CD8-positive, alpha-beta memory T cell (primary cell): ENCODE measurements at regions not wholly inside any gene's neighbourhood (a gene's known extent, or its start where the extent isn't known, plus 50 kb on each side); places are given as distances from the start of the nearest gene placed in this dataset.

ENCODE experiments used
- CTCF ChIA-PET: fragments of 350-600 bp; sonication (Branson Sonifier 250); formaldehyde crosslinking; loops from one replicate; lab custom pipeline; 2021; ENCODE audit warnings: antibody characterized with exemption; lab: Charles Lee
- POLR2A ChIA-PET: fragments of 350-600 bp; sonication (Branson Sonifier 250); formaldehyde crosslinking; loops from one replicate; lab custom pipeline; 2021; ENCODE audit warnings: antibody characterized with exemption; lab: Charles Lee
- DNase-seq, 5 donors: peaks; one replicate each; pipeline versions ENCODE4 v3.0.0 to v3.0.0-alpha.2; 2020 to 2022; ENCODE audit warnings: mixed read lengths in 1 of 5
- H3K27ac ChIP-seq: one replicate; pipeline ENCODE4 v1.7.0; 2013; ENCODE audit warnings: low read depth, mild to moderate bottlenecking, low read length, moderate library complexity
- H3K27me3 ChIP-seq: 2 replicates; pipeline ENCODE4 v1.7.0; 2013; ENCODE audit warnings: low read length, mild to moderate bottlenecking; ENCODE audit not compliant: insufficient read depth, poor library complexity, severe bottlenecking
- H3K36me3 ChIP-seq: 2 replicates; pipeline ENCODE4 v1.7.0; 2013; ENCODE audit warnings: mild to moderate bottlenecking, low read length, moderate library complexity; ENCODE audit not compliant: insufficient read depth
- H3K4me1 ChIP-seq: 2 replicates; pipeline ENCODE4 v1.7.0; 2013; ENCODE audit warnings: mild to moderate bottlenecking, low read length, moderate library complexity; ENCODE audit not compliant: insufficient read depth
- H3K4me3 ChIP-seq: 2 replicates; pipeline ENCODE4 v1.7.0; 2013; ENCODE audit warnings: mild to moderate bottlenecking, low read length
- H3K9me3 ChIP-seq: 2 replicates; pipeline ENCODE4 v1.7.0; 2013; ENCODE audit warnings: mild to moderate bottlenecking, low read length
- H3K27ac Mint-ChIP-seq, 8 donors: one replicate each; pipeline ENCODE4 v1.8.0; 2020 to 2021; ENCODE audit warnings: mixed read lengths in 8 of 8, mild to moderate bottlenecking in 6 of 8, inconsistent platforms in 3 of 8, moderate library complexity in 3 of 8
- H3K27me3 Mint-ChIP-seq, 2 donors: one replicate each; pipeline ENCODE4 v1.8.0; 2020 to 2021; ENCODE audit warnings: mixed read lengths in 2 of 2, mild to moderate bottlenecking in 1 of 2, moderate library complexity in 1 of 2
- H3K36me3 Mint-ChIP-seq, 3 donors: one replicate each; pipeline ENCODE4 v1.8.0; 2020 to 2021; ENCODE audit warnings: mixed read lengths in 3 of 3, inconsistent platforms in 1 of 3, mild to moderate bottlenecking in 1 of 3
- H3K4me1 Mint-ChIP-seq, 3 donors: one replicate each; pipeline ENCODE4 v1.8.0; 2020 to 2021; ENCODE audit warnings: mixed read lengths in 3 of 3, inconsistent platforms in 1 of 3, mild to moderate bottlenecking in 1 of 3
- H3K4me3 Mint-ChIP-seq, 7 donors: one replicate each; pipeline ENCODE4 v1.8.0; 2020 to 2021; ENCODE audit warnings: mixed read lengths in 7 of 7, mild to moderate bottlenecking in 6 of 7, moderate library complexity in 4 of 7, inconsistent platforms in 2 of 7
- H3K9me3 Mint-ChIP-seq, 5 donors: one replicate each; pipeline ENCODE4 v1.8.0; 2020 to 2022; ENCODE audit warnings: mixed read lengths in 5 of 5, mild to moderate bottlenecking in 3 of 5, moderate library complexity in 2 of 5, inconsistent platforms in 1 of 5

DNA sequence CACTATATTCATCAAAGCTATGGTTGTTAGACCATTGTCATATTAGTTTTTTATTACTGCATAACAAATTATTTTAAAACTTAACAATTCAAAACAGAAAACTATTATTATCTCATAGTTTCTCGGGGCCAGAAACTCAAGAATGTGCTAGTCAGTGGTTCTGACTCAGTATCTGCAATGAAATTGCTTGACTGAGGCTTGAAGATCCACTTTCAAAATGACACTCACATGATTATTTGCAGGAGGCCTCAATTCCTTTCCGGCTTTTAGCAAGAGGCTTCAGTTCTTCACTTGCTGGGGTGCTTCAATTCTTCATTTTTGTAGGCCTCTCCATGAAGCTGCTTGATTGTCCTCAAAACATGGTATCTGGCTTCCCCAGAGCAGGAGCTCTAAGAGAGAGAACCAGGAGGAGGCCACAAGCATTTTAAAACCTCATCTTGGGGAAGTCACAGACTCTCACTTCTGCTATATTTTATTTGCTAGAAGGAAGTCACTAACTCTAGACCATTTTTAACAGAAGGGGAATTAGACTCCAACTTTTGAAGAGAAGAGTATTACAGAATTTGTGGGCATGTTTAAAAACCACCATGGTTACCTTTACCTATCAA lies 383.7 kb downstream of the MFSD1 start:
- no peaks in the 10 kb centered on the region for H3K4me1 ChIP-seq
- Mint-ChIP-seq H3K27ac (no peak overlapping the region), H3K36me3 (no peaks in the 10 kb centered on the region), H3K27me3 (peaks cover 0 to 1% of the 10 kb centered on the region in 2 donors), H3K4me1 (no peaks in the 10 kb centered on the region), H3K9me3 (peaks cover 0 to 3% (median 2%) of the 10 kb centered on the region in 5 donors), H3K4me3 (no peak overlapping the region)
- CTCF ChIA-PET, result interaction anchor here (1.2 kb wide), 1 partner anchor 10 kb away, joined by 4 read pairs; no protein-coding TSS in a partner anchor
- H3K9me3 ChIP-seq, result no peaks in the 10 kb centered on the region
- DNase-seq, result no peak
- no peaks in the 10 kb centered on the region for H3K27me3 ChIP-seq
- no peak overlapping the region for H3K4me3 ChIP-seq
- POLR2A ChIA-PET, result no interaction called here
- H3K36me3 ChIP-seq, result no peaks in the 10 kb centered on the region
- H3K27ac ChIP-seq, result no peak overlapping the region

- no peaks in the 10 kb centered on the region for H3K4me1 ChIP-seq
- Mint-ChIP-seq H3K9me3 (peaks cover 0 to 4% (median under 1%) of the 10 kb centered on the region in 5 donors), H3K4me3 (no peak overlapping the region), H3K27ac (no peak overlapping the region), H3K27me3 (peaks cover 0 to 1% of the 10 kb centered on the region in 2 donors), H3K4me1 (no peaks in the 10 kb centered on the region), H3K36me3 (no peaks in the 10 kb centered on the region)
- CTCF ChIA-PET, result no interaction called here
- H3K27ac ChIP-seq, result no peak overlapping the region
- H3K36me3 ChIP-seq, result no peaks in the 10 kb centered on the region
- H3K27me3 ChIP-seq, result no peaks in the 10 kb centered on the region
- no peak for DNase-seq
- no peaks in the 10 kb centered on the region for H3K9me3 ChIP-seq
- POLR2A ChIA-PET, result no interaction called here
- H3K4me3 ChIP-seq, result no peak overlapping the region
Measured at GRCh38 chr3:159186581-159186980, 384.7 kb downstream of the MFSD1 start.

DNA sequence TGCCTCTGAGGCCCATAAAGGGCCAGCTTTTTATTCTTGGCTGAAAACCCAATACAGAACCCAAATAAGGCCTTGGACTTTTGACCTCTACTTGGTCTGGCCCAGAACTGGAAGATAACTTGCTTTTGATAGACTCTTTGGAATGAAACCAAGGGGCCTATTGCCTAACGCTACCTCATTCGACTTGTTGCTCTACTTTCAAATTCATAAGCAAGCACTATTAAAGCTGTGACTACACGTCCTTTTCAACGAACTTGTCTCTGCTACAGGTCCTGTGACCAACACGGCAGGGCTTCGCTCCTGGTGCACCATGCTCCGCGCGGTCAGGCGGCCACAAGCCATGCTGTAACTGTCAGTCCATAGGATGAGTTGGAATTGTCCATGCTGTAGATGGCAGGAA lies 385.4 kb downstream of the MFSD1 start:
- Histone ChIP-seq H3K36me3 (no peaks in the 10 kb centered on the region), H3K27ac (no peak overlapping the region), H3K27me3 (no peaks in the 10 kb centered on the region), H3K4me3 (no peak overlapping the region), H3K4me1 (no peaks in the 10 kb centered on the region), H3K9me3 (no peaks in the 10 kb centered on the region)
- ChIA-PET CTCF (no interaction called here), POLR2A (no interaction called here)
- Mint-ChIP-seq H3K4me1 (no peaks in the 10 kb centered on the region), H3K9me3 (peaks cover 0 to 4% (median 0%) of the 10 kb centered on the region in 5 donors), H3K27me3 (peaks cover 0 to 1% of the 10 kb centered on the region in 2 donors), H3K4me3 (no peak overlapping the region), H3K36me3 (no peaks in the 10 kb centered on the region), H3K27ac (no peak overlapping the region)
- no peak for DNase-seq

DNA sequence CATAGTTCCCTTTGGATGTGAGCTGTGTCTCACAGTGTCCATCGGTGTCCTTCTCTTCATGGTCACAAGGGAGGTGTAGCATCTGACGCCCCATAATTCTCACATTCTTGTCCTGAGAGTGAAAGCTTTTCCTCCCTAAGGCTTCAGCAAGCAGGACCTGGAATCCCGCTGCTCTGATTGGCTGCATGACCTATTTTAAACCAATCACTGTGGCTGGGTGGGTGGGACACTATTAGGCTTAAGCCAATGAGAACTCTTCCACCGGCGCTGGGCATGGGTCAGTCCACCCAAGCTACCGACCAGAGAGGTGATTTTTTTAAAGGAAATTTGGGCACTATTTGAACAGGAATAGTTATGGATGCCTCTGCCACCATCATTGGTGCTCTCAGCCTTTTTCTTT lies 385.9 kb downstream of the MFSD1 start:
- Mint-ChIP-seq H3K27ac (no peak overlapping the region), H3K9me3 (peaks cover 0 to 4% (median 0%) of the 10 kb centered on the region in 5 donors), H3K27me3 (peaks cover 0 to 1% of the 10 kb centered on the region in 2 donors), H3K36me3 (no peaks in the 10 kb centered on the region), H3K4me3 (no peak overlapping the region), H3K4me1 (no peaks in the 10 kb centered on the region)
- no peak overlapping the region for H3K4me3 ChIP-seq
- H3K36me3 ChIP-seq, result no peaks in the 10 kb centered on the region
- H3K9me3 ChIP-seq, result no peaks in the 10 kb centered on the region
- POLR2A ChIA-PET, result no interaction called here
- no peaks in the 10 kb centered on the region for H3K4me1 ChIP-seq
- no peak for DNase-seq
- CTCF ChIA-PET, result no interaction called here
- no peak overlapping the region for H3K27ac ChIP-seq
- H3K27me3 ChIP-seq, result no peaks in the 10 kb centered on the region

DNA sequence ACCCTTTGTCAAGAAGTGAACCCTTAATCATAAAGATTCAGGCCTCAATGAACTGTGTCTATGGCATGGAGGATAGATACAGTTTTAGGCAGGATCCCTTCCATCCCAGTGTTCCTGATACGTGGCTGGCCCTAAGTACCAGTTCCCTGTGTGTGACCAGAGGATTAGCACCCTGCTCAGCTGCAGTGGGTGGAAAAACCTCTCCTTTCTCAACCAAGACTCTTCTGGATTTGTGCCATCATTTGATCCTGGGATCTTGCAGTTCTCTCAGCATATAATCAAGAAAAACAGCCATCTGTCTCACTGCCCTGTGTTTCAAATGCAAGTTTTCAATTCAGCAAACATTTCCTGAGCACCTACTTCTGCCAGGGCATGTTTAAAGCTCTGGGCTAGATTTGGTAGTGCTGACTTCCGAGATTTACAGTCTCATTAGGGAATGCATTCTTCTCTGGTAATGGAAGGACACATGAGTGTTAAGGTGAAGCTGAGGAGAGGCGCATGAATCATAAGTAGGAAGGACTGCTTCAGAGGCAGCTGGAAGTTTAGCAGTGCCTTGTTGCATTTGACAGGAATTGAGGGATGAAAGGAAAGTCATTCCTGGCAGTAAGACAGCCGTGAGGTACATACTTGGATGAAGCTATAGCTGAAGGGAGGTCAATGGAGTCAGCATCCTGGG lies 388.3 kb downstream of the MFSD1 start:
- Mint-ChIP-seq H3K9me3 (peaks cover 0 to 7% (median 0%) of the 10 kb centered on the region in 5 donors), H3K27me3 (peaks cover 0 to 1% of the 10 kb centered on the region in 2 donors), H3K4me3 (no peak overlapping the region), H3K36me3 (peaks cover 0 to 1% (median 0%) of the 10 kb centered on the region in 3 donors), H3K4me1 (no peaks in the 10 kb centered on the region), H3K27ac (no peak overlapping the region)
- no peaks in the 10 kb centered on the region for H3K36me3 ChIP-seq
- no peaks in the 10 kb centered on the region for H3K4me1 ChIP-seq
- POLR2A ChIA-PET, result no interaction called here
- no peaks in the 10 kb centered on the region for H3K27me3 ChIP-seq
- CTCF ChIA-PET, result no interaction called here
- H3K27ac ChIP-seq, result no peak overlapping the region
- H3K9me3 ChIP-seq, result no peaks in the 10 kb centered on the region
- no peak for DNase-seq
- no peak overlapping the region for H3K4me3 ChIP-seq

DNA sequence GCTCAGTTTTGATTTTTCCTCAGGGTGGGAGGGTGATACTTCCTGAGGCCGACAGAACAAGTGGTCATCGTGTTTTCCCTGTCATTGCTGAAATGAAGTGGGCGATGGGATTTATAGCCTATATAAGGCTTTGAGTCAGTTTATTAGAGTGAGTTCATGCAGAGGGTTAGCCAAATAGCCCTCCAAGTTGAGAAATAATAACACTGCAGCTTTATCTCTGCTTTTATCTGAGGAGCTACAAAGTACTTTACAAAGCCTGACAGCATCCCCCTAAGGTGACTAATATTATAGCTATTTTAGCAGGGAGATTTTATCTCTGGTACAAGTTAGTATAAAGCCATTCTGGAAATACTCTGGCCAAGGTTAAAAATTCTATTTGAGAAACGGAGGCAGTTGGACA lies 389.6 kb downstream of the MFSD1 start:
- Histone ChIP-seq H3K4me3 (no peak overlapping the region), H3K27me3 (no peaks in the 10 kb centered on the region), H3K9me3 (no peaks in the 10 kb centered on the region), H3K4me1 (no peaks in the 10 kb centered on the region), H3K36me3 (no peaks in the 10 kb centered on the region), H3K27ac (no peak overlapping the region)
- Mint-ChIP-seq H3K4me1 (no peaks in the 10 kb centered on the region), H3K36me3 (peaks cover 0 to 1% (median 0%) of the 10 kb centered on the region in 3 donors), H3K27me3 (peaks cover 0 to 1% of the 10 kb centered on the region in 2 donors), H3K4me3 (no peak overlapping the region), H3K9me3 (peaks cover 0 to 7% (median 0%) of the 10 kb centered on the region in 5 donors), H3K27ac (no peak overlapping the region)
- ChIA-PET CTCF (no interaction called here), POLR2A (no interaction called here)
- DNase-seq, result no peak

- Mint-ChIP-seq H3K4me1 (no peaks in the 10 kb centered on the region), H3K4me3 (no peak overlapping the region), H3K36me3 (peaks cover 0 to 1% (median 0%) of the 10 kb centered on the region in 3 donors), H3K9me3 (peaks cover 0 to 8% (median 2%) of the 10 kb centered on the region in 5 donors), H3K27me3 (peaks cover 0 to 2% of the 10 kb centered on the region in 2 donors), H3K27ac (no peak overlapping the region)
- CTCF ChIA-PET, result no interaction called here
- Histone ChIP-seq H3K4me3 (no peak overlapping the region), H3K9me3 (no peaks in the 10 kb centered on the region), H3K4me1 (no peaks in the 10 kb centered on the region), H3K27me3 (no peaks in the 10 kb centered on the region), H3K36me3 (no peaks in the 10 kb centered on the region), H3K27ac (no peak overlapping the region)
- DNase-seq, result no peak
- POLR2A ChIA-PET, result no interaction called here
Measured at GRCh38 chr3:159196359-159196758, 394.5 kb downstream of the MFSD1 start.

DNA sequence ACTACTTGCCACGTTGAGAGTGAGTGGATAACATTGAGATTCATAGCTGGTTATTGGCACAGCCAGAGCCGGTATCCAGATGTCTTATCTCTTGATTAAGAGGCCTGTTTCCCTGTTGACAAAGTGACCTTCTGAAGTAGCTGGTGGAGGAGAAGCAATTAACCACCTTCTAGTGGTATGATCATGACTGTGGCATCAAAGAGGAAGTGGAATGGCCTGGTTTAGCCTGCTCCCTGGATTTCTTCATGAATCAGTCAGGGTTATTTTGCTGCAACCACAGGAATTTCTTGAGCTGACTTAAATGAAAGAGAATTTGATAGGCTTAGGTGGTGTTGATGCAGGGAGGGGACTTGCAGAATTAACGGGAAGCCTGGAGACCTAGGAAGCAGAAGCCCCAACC lies 398.3 kb downstream of the MFSD1 start:
- H3K4me3 Mint-ChIP-seq, result no peak overlapping the region
- H3K9me3 ChIP-seq, result no peaks in the 10 kb centered on the region
- no peaks in the 10 kb centered on the region for H3K36me3 Mint-ChIP-seq
- CTCF ChIA-PET, result no interaction called here
- H3K36me3 ChIP-seq, result no peaks in the 10 kb centered on the region
- H3K27me3 ChIP-seq, result no peaks in the 10 kb centered on the region
- no peak overlapping the region for H3K27ac Mint-ChIP-seq
- H3K4me1 Mint-ChIP-seq, result no peaks in the 10 kb centered on the region
- no peak overlapping the region for H3K4me3 ChIP-seq
- no peak overlapping the region for H3K27ac ChIP-seq
- no peak for DNase-seq
- H3K27me3 Mint-ChIP-seq, result peaks cover 2 to 3% of the 10 kb centered on the region in 2 donors
- H3K9me3 Mint-ChIP-seq, result peaks cover 0 to 8% (median 4%) of the 10 kb centered on the region in 5 donors
- POLR2A ChIA-PET, result no interaction called here
- H3K4me1 ChIP-seq, result no peaks in the 10 kb centered on the region
